Keratinocyte (primary cell): ENCODE measurements at regions not wholly inside any gene's neighbourhood (a gene's known extent, or its start where the extent isn't known, plus 50 kb on each side); places are given as distances from the start of the nearest gene placed in this dataset.

Source experiments
- CTCF ChIP-seq, 3 experiments: IDR thresholded peaks in 1 of 3; conservative IDR thresholded peaks in 1 of 3; optimal IDR thresholded peaks in 1 of 3; 2 replicates in 2 of 3; 3 replicates in 1 of 3; pipeline versions ENCODE3 to v1.5.1; 2011; ENCODE audit warnings: low read length in 3 of 3, mild to moderate bottlenecking in 3 of 3, moderate library complexity in 2 of 3, control low read depth in 1 of 3, inconsistent platforms in 1 of 3; ENCODE audit not compliant: insufficient read depth in 2 of 3; ENCODE audit errors: extremely low read depth in 1 of 3
- EZH2 ChIP-seq: IDR thresholded peaks from one replicate; pipeline ENCODE4 v1.6.1; 2012; ENCODE audit warnings: inconsistent platforms, mild to moderate bottlenecking, low read length, moderate library complexity

GRCh38 chr17:13367154-13367553 is 234.6 kb downstream of the HS3ST3A1 start:
- TF ChIP-seq CTCF (optimal IDR thresholded peaks at IDR 0.05 in 1 of 3, IDR thresholded peaks at IDR 0.05 in 1 of 3, conservative IDR thresholded peaks at IDR 0.05 in 1 of 3; ENCODE audit: extremely low read depth in 1 of 3, insufficient read depth in 2 of 3, low read length in 3 of 3) (no peak), EZH2 (no peak)
